HEK293 (cell line): ENCODE measurements at regions not wholly inside any gene's neighbourhood (a gene's known extent, or its start where the extent isn't known, plus 50 kb on each side); places are given as distances from the start of the nearest gene placed in this dataset.

Source experiments
- GFI1B ChIP-seq: fragments of 450-650 bp; formaldehyde crosslinking; IDR thresholded peaks from 2 replicates; pipeline ENCODE4 v1.5.1; 2016; ENCODE audit warnings: missing biosample characterization, missing genetic modification characterization
- KLF9 ChIP-seq: fragments of 450-650 bp; formaldehyde crosslinking; IDR thresholded peaks from 2 replicates; pipeline ENCODE4 v1.5.1; 2016; ENCODE audit warnings: missing biosample characterization, missing genetic modification characterization, low read depth
- SP2 ChIP-seq: fragments of 450-650 bp; formaldehyde crosslinking; IDR thresholded peaks from 2 replicates; pipeline ENCODE4 v1.5.1; 2016; ENCODE audit warnings: missing biosample characterization, missing genetic modification characterization
- TCF7L2 ChIP-seq: IDR thresholded peaks from 2 replicates; pipeline ENCODE4 v1.6.1; 2011; ENCODE audit warnings: low read depth, mild to moderate bottlenecking, inconsistent platforms, low read length, moderate library complexity, borderline replicate concordance
- ZBTB17 ChIP-seq: fragments of 450-650 bp; formaldehyde crosslinking; IDR thresholded peaks from 2 replicates; pipeline ENCODE4 v1.5.1; 2016; ENCODE audit warnings: missing biosample characterization, missing genetic modification characterization
- ZNF184 ChIP-seq: fragments of 450-650 bp; IDR thresholded peaks from 2 replicates; pipeline ENCODE4 v1.5.1; 2018; ENCODE audit warnings: missing biosample characterization, mild to moderate bottlenecking, missing genetic modification characterization
- ZNF654 ChIP-seq: fragments of 450-650 bp; formaldehyde crosslinking; IDR thresholded peaks from 2 replicates; pipeline ENCODE4 v1.5.1; 2016; ENCODE audit warnings: low read depth, missing biosample characterization, missing genetic modification characterization
- ZNF747 ChIP-seq: fragments of 450-650 bp; formaldehyde crosslinking; IDR thresholded peaks from 2 replicates; pipeline ENCODE4 v1.5.1; 2016; ENCODE audit warnings: missing biosample characterization, missing genetic modification characterization
- ZNF776 ChIP-seq: fragments of 450-650 bp; formaldehyde crosslinking; IDR thresholded peaks from 2 replicates; pipeline ENCODE4 v1.5.0; 2017; ENCODE audit warnings: missing biosample characterization, missing genetic modification characterization, borderline replicate concordance
- ZNF792 ChIP-seq: fragments of 450-650 bp; formaldehyde crosslinking; IDR thresholded peaks from 2 replicates; pipeline ENCODE4 v1.5.1; 2016; ENCODE audit warnings: missing biosample characterization, missing genetic modification characterization
- TF ChIP-seq, protein P1 (sequence below): fragments of 450-650 bp; formaldehyde crosslinking; IDR thresholded peaks from 2 replicates; pipeline ENCODE4 v1.5.1; 2016; ENCODE audit warnings: missing biosample characterization, missing genetic modification characterization
- TF ChIP-seq, protein P2 (sequence below): fragments of 450-650 bp; formaldehyde crosslinking; IDR thresholded peaks from 2 replicates; pipeline ENCODE4 v1.5.1; 2016; ENCODE audit warnings: missing biosample characterization, missing genetic modification characterization
- TF ChIP-seq, protein P3 (sequence below): fragments of 450-650 bp; formaldehyde crosslinking; IDR thresholded peaks from 2 replicates; pipeline ENCODE4 v1.5.1; 2016; ENCODE audit warnings: missing biosample characterization, missing genetic modification characterization
- TF ChIP-seq, protein P4 (sequence below): fragments of 450-650 bp; IDR thresholded peaks from 2 replicates; pipeline ENCODE4 v1.5.1; 2018; ENCODE audit warnings: missing biosample characterization, mild to moderate bottlenecking, missing genetic modification characterization

DNA sequence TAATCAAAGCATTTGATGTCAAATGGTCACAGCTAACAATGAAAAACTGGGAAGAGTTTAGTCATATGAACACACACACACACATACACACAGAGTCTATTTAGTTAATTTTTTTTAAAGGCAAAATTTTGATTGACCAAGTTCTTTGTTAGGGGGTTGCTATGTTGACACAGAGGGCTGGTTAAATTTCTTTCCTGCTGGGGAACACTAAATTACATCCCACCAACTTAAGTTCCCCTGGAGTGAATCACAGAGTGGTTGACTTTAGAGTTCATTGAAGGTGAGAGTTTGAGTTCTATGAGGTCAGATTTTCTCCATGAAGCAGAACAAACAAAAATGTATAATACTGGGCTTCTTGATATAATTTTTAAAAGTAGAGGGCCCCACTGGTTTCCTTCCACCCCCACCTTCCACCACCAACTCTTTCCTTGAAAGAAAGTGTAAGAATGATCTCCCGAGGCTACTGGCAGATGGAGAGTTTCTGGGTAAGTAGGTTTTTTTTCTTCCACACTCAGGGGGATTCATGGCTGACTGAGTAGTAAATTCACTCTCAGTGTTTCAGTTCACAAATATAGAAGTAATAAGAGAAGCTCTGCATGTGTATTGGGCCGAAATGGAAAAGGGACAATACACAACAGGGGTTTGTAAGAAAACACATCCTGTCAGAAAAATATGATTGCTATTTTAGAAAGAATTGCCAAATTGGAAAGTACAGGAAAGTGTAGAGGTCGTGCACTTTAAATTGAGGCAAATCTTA is 917.0 kb upstream of the LCORL start:
- TF ChIP-seq, protein P1, sequence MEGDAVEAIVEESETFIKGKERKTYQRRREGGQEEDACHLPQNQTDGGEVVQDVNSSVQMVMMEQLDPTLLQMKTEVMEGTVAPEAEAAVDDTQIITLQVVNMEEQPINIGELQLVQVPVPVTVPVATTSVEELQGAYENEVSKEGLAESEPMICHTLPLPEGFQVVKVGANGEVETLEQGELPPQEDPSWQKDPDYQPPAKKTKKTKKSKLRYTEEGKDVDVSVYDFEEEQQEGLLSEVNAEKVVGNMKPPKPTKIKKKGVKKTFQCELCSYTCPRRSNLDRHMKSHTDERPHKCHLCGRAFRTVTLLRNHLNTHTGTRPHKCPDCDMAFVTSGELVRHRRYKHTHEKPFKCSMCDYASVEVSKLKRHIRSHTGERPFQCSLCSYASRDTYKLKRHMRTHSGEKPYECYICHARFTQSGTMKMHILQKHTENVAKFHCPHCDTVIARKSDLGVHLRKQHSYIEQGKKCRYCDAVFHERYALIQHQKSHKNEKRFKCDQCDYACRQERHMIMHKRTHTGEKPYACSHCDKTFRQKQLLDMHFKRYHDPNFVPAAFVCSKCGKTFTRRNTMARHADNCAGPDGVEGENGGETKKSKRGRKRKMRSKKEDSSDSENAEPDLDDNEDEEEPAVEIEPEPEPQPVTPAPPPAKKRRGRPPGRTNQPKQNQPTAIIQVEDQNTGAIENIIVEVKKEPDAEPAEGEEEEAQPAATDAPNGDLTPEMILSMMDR: no peak
- TF ChIP-seq ZNF184 (tag by site-specific recombination) (no peak), TCF7L2 (no peak), SP2 (tag by site-specific recombination) (no peak), GFI1B (tag by site-specific recombination) (no peak), ZBTB17 (tag by site-specific recombination) (no peak), ZNF747 (tag by site-specific recombination) (no peak), ZNF654 (tag by site-specific recombination) (no peak), ZNF776 (no peak), ZNF792 (tag by site-specific recombination) (no peak), KLF9 (tag by site-specific recombination) (no peak)
- TF ChIP-seq, protein P2, sequence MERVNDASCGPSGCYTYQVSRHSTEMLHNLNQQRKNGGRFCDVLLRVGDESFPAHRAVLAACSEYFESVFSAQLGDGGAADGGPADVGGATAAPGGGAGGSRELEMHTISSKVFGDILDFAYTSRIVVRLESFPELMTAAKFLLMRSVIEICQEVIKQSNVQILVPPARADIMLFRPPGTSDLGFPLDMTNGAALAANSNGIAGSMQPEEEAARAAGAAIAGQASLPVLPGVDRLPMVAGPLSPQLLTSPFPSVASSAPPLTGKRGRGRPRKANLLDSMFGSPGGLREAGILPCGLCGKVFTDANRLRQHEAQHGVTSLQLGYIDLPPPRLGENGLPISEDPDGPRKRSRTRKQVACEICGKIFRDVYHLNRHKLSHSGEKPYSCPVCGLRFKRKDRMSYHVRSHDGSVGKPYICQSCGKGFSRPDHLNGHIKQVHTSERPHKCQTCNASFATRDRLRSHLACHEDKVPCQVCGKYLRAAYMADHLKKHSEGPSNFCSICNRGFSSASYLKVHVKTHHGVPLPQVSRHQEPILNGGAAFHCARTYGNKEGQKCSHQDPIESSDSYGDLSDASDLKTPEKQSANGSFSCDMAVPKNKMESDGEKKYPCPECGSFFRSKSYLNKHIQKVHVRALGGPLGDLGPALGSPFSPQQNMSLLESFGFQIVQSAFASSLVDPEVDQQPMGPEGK (tag by site-specific recombination): no peak
- TF ChIP-seq, protein P3, sequence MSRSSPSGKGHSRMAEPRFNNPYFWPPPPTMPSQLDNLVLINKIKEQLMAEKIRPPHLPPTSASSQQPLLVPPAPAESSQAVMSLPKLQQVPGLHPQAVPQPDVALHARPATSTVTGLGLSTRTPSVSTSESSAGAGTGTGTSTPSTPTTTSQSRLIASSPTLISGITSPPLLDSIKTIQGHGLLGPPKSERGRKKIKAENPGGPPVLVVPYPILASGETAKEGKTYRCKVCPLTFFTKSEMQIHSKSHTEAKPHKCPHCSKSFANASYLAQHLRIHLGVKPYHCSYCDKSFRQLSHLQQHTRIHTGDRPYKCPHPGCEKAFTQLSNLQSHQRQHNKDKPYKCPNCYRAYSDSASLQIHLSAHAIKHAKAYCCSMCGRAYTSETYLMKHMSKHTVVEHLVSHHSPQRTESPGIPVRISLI: no peak
- TF ChIP-seq, protein P4, sequence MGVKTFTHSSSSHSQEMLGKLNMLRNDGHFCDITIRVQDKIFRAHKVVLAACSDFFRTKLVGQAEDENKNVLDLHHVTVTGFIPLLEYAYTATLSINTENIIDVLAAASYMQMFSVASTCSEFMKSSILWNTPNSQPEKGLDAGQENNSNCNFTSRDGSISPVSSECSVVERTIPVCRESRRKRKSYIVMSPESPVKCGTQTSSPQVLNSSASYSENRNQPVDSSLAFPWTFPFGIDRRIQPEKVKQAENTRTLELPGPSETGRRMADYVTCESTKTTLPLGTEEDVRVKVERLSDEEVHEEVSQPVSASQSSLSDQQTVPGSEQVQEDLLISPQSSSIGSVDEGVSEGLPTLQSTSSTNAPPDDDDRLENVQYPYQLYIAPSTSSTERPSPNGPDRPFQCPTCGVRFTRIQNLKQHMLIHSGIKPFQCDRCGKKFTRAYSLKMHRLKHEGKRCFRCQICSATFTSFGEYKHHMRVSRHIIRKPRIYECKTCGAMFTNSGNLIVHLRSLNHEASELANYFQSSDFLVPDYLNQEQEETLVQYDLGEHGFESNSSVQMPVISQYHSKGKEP (tag by site-specific recombination): no peak
